AG04449 (cell line): ENCODE measurements at regions not wholly inside any gene's neighbourhood (a gene's known extent, or its start where the extent isn't known, plus 50 kb on each side); places are given as distances from the start of the nearest gene placed in this dataset.

Experiments
- CTCF ChIA-PET: fragments of 350-600 bp; formaldehyde crosslinking; extraction: SDS; loops from one replicate; lab custom pipeline; 2021; ENCODE audit warnings: antibody characterized with exemption; lab: Yijun Ruan, JAX
- POLR2A ChIA-PET: fragments of 400-600, 350-600 bp; formaldehyde crosslinking; extraction: SDS; loops from one replicate; lab custom pipeline; 2020; ENCODE audit warnings: antibody characterized with exemption, inconsistent platforms; lab: Yijun Ruan, JAX
- DNase-seq: peaks from one replicate; pipeline ENCODE4 v3.0.0-alpha.2; 2010; ENCODE audit warnings: low read depth, low spot score
- H3K4me3 ChIP-seq: 2 replicates; pipeline ENCODE4 v1.5.1; 2011; ENCODE audit warnings: low read depth, mild to moderate bottlenecking, control low read depth, low read length
- TF ChIP-seq, protein P1 (sequence below): IDR thresholded peaks from one replicate; pipeline ENCODE4 v1.5.1; 2011; ENCODE audit warnings: mild to moderate bottlenecking, moderate library complexity, low read length, control low read depth, inconsistent platforms; ENCODE audit not compliant: insufficient read depth; ENCODE audit errors: missing control alignments

GRCh38 chr4:108272561-108272960 is 103.8 kb upstream of the LEF1 start:
- TF ChIP-seq, protein P1, sequence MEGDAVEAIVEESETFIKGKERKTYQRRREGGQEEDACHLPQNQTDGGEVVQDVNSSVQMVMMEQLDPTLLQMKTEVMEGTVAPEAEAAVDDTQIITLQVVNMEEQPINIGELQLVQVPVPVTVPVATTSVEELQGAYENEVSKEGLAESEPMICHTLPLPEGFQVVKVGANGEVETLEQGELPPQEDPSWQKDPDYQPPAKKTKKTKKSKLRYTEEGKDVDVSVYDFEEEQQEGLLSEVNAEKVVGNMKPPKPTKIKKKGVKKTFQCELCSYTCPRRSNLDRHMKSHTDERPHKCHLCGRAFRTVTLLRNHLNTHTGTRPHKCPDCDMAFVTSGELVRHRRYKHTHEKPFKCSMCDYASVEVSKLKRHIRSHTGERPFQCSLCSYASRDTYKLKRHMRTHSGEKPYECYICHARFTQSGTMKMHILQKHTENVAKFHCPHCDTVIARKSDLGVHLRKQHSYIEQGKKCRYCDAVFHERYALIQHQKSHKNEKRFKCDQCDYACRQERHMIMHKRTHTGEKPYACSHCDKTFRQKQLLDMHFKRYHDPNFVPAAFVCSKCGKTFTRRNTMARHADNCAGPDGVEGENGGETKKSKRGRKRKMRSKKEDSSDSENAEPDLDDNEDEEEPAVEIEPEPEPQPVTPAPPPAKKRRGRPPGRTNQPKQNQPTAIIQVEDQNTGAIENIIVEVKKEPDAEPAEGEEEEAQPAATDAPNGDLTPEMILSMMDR = no peak
- no peak overlapping the region for H3K4me3 ChIP-seq
- ChIA-PET POLR2A (no interaction called here), CTCF (no interaction called here)
- no peak for DNase-seq

DNA sequence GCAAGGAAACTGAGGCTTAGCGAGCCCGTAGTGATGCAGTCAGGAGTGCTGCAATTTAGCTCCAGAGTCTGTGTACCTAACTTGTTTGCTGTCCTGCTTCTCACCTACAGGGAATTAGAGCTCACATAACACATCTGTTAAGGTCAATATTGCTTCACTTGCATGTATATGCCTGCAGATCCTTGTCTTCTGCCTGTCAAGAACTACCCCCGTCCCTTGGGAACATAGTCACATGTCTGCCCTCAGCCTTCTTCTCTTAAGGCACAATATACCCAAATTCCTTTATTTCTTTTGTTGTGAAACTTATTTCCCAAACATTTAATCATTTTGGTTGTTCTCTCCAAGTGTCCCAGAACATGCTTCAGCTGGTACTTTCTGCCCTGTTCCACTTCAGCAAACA is 103.3 kb upstream of the LEF1 start:
- H3K4me3 ChIP-seq = no peak overlapping the region
- ChIA-PET CTCF (no interaction called here), POLR2A (no interaction called here)
- no peak for DNase-seq
- TF ChIP-seq, protein P1 = no peak

- no peak overlapping the region for H3K4me3 ChIP-seq
- ChIA-PET POLR2A (no interaction called here), CTCF (no interaction called here)
- TF ChIP-seq, protein P1 = no peak
- peak; percentile 17 for DNase-seq
These were observed 102.0 kb upstream of the LEF1 start for GRCh38 chr4:108270466-108271450.

DNA sequence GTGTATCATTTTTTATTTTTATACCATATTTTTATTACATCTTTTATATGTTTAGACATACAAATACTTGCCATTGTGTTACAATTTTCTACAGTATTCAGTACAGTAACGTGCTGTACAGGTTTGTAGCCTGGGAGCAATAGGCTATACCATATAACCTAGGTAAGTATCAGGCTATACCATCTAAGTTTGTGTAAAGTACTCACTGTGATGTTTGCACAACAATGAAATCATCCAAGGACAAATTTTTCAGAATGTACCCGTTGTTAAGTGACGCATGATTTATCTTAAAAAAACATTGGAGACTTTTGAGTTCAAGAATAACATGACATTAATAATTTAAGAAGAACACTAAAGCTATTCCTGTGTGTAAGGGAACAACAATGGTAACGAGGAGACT is 96.0 kb upstream of the LEF1 start:
- CTCF ChIA-PET = no interaction called here

GRCh38 chr4:108263057-108263456 is 94.3 kb upstream of the LEF1 start:
- POLR2A ChIA-PET = no interaction called here
- TF ChIP-seq, protein P1 = no peak
- no peak overlapping the region for H3K4me3 ChIP-seq
- CTCF ChIA-PET = no interaction called here
- DNase-seq = no peak

More for the DNA sequence above, 96.0 kb upstream of the LEF1 start:
- TF ChIP-seq, protein P1 = no peak
- DNase-seq = no peak
- POLR2A ChIA-PET = interaction anchor here (0.9 kb wide), 1 partner anchor 71 kb away, joined by 3 read pairs; no protein-coding TSS in a partner anchor
- no peak overlapping the region for H3K4me3 ChIP-seq

- TF ChIP-seq, protein P1 = no peak
- H3K4me3 ChIP-seq = no peak overlapping the region
- ChIA-PET POLR2A (no interaction called here), CTCF (no interaction called here)
- no peak for DNase-seq
These were observed 92.3 kb upstream of the LEF1 start for GRCh38 chr4:108261026-108261425.
